ENCODE measurements at regions not wholly inside any gene's neighbourhood (a gene's known extent, or its start where the extent isn't known, plus 50 kb on each side); places are given as distances from the start of the nearest gene placed in this dataset.

DNA sequence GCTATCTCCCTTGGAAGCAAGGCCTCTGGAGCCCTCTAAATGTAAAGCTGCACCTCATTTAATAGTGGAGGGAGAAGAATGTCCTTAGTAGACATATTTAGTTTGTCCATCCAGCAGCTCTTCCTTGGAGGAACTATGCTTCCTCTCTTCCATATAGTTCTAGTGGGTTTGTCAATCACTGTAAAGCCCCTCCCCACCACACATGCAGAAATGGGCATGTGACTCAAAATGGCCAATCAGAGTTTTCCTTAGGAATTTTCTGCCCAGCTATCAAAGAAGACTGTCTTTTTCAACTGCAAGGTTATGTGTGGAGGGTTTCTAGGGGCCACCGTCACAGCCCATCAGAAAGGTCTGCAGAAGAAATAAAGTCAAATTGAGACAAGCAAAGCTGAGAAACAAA is 175.5 kb downstream of the MIS18A start:
- TF ChIP-seq, protein P1, sequence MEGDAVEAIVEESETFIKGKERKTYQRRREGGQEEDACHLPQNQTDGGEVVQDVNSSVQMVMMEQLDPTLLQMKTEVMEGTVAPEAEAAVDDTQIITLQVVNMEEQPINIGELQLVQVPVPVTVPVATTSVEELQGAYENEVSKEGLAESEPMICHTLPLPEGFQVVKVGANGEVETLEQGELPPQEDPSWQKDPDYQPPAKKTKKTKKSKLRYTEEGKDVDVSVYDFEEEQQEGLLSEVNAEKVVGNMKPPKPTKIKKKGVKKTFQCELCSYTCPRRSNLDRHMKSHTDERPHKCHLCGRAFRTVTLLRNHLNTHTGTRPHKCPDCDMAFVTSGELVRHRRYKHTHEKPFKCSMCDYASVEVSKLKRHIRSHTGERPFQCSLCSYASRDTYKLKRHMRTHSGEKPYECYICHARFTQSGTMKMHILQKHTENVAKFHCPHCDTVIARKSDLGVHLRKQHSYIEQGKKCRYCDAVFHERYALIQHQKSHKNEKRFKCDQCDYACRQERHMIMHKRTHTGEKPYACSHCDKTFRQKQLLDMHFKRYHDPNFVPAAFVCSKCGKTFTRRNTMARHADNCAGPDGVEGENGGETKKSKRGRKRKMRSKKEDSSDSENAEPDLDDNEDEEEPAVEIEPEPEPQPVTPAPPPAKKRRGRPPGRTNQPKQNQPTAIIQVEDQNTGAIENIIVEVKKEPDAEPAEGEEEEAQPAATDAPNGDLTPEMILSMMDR (IDR thresholded peaks at IDR 0.05): no peak

DNA sequence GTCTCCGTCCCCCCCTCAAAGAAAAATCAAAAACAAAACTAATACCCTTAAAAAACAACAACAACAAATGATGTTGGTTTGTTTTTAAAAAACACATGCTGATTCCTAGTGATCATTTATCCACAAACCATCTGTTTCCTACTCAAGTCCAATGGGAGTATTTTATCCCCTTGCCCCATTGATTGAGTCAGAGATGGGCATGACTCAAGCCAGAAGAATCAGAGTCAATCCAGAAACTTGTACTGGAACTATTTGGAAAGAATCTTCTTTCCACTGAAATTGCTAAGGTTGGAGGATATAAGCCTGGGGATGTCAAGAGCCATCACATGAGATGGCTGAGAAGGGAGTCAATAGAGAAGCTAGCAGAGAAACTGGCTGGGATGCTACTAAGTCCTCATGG is 176.4 kb downstream of the MIS18A start:
- TF ChIP-seq, protein P1 (IDR thresholded peaks at IDR 0.05): no peak

DNA sequence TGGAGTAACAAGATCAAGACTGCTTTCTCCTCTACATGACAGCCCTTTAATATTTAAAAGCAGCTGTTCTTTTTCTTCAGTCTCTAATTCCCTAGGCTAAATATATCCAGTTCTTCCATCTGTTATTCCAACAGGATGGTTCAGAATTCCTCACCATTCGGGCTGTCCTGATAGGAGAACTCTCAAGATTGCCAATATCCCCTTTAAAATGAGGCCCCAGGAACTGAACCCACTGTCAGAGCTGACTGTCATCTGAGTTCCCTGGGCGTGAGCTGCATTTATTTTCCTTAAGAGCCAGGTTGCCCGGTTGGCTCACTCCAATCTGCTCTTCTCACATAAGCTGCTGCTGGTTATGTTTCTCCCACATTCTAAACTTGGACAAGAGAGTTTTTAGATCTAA is 177.6 kb downstream of the MIS18A start:
- TF ChIP-seq, protein P1 (IDR thresholded peaks at IDR 0.05): no peak

DNA sequence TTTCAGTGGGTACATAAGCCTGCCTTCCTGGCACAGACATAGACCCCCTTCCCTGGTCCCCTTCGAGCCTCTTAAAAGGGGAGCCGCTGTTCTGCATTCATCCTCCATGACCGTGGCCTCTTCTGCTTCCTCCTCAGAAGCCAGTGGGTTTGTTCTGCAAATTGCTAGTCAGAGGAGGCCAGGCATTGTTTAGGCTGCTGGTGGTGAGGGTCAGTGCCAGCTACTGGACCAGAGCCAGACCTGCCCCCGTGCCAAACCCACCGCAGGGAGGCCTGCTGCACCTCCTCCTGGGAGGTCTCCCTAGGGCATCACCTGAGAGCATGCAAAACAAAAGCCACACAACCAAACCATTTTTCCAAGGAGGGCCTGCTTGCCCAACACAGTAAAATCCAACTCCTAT is 178.4 kb downstream of the MIS18A start:
- TF ChIP-seq, protein P1 (IDR thresholded peaks at IDR 0.05): no peak

DNA sequence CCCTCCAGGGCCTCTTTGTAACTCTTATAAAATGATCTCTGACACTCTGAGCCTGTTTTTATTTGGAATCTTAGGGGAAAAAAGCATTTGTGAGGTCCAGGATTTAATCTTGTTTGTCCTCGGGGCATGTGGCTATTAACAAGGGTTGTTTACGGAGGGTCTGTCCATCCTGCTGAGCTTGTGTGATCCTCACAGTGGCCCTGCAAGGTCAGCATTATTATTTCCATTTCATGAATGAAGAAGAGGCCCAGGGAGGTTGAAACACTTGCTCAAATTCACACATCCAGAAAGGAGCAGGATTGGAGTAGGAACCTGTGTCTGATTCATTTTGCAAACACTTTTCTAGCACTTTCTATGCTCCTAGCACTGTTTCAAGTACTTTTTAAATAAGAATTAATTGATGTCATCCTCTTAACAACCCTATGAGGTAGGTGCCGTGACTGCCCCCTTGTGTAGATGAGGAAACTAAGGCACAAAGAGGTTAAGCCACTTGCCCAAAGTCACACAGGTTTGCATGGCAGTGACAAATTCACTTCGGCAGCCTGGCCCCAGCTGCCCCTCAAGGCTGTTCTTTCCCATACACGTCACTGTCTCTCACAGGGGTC is 178.9 kb downstream of the MIS18A start:
- TF ChIP-seq, protein P1 (IDR thresholded peaks at IDR 0.05): no peak

DNA sequence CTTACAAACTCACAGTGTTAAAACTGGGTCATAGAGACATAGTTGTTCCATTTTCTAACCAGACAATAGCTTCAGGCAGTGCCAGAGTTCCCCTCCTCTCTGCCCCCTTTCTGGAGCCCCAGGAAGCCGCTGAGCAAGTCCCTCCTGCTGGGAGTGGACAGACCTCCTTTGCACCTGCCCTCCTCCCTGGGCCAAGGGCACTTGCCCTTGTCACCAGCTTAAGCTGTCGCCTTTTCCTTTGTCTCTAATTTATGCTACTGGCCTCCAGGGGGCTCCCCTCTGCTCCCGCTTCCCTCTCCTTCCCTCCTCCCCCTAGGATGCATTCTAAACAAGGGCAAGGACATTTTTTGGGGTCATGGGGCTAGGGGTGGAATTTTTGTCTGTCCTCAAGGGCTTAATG is 182.4 kb downstream of the MIS18A start:
- TF ChIP-seq, protein P1 (IDR thresholded peaks at IDR 0.05): peak; percentile 49; the same call in 1 of the 2 replicates

DNA sequence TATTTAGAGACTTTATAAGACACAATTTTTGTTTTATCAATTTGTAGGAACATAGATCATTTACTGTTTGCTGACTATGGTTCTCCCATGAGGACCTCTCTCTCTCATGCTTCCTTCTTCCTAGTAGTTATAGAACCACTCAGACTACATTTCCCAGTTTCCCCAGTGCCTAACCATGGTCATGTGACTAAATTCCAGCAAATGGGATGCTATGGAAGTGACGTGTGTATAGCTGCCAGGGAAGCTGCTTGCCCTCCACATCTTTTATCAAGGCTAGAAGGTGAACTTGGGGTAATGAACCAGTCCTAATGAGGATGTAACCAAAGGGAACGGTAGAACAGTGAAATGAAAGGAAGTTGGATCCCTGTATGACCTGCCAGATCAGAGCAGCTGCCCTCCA is 184.0 kb downstream of the MIS18A start:
- TF ChIP-seq, protein P1 (IDR thresholded peaks at IDR 0.05): no peak
